ENCODE measurements at regions not wholly inside any gene's neighbourhood (a gene's known extent, or its start where the extent isn't known, plus 50 kb on each side); places are given as distances from the start of the nearest gene placed in this dataset.

- no peak for DNase-seq
Observed at GRCh38 chr13:103371271-103371670, 305.1 kb upstream of the SLC10A2 start.

GRCh38 chr13:103370790-103371189 lies 304.6 kb upstream of the SLC10A2 start:
- ATAC-seq (no peak), DNase-seq (no peak)
- Histone ChIP-seq H3K9me3 (no peaks in the 10 kb centered on the region), H3K27me3 (no peaks in the 10 kb centered on the region), H3K27ac (no peak overlapping the region), H3K36me3 (replicated peaks in 1 of 2; ENCODE audit: insufficient read depth in 1 of 2, low read depth in 2 of 2) (no peaks in the 10 kb centered on the region), H3K4me1 (no peaks in the 10 kb centered on the region), H3K4me3 (no peak overlapping the region)
- 46 to 55% methylated on average over 1 of the region's 1 CpG for WGBS, 2 donors
- intact Hi-C loops (cut with DNase I), result no loop called here
- no peak for TF ChIP-seq POLR2A (IDR thresholded peaks at IDR 0.05)
- no peak for TF ChIP-seq CTCF (IDR thresholded peaks at IDR 0.05)

More at GRCh38 chr13:103371271-103371670, 305.1 kb upstream of the SLC10A2 start:
- Histone ChIP-seq H3K4me3 (no peak overlapping the region), H3K36me3 (replicated peaks in 1 of 2; ENCODE audit: insufficient read depth in 1 of 2, low read depth in 2 of 2) (no peaks in the 10 kb centered on the region), H3K9me3 (no peaks in the 10 kb centered on the region), H3K27me3 (no peaks in the 10 kb centered on the region), H3K4me1 (no peaks in the 10 kb centered on the region), H3K27ac (no peak overlapping the region)
- intact Hi-C loops (cut with DNase I), result no loop called here
- ATAC-seq, result no peak
- no peak for TF ChIP-seq CTCF (IDR thresholded peaks at IDR 0.05)
- TF ChIP-seq POLR2A (IDR thresholded peaks at IDR 0.05), result no peak
- 44 to 52% methylated on average over 2 of the region's 2 CpGs for WGBS, 2 donors

- Histone ChIP-seq H3K9me3 (no peaks in the 10 kb centered on the region), H3K27ac (no peak overlapping the region), H3K4me1 (no peaks in the 10 kb centered on the region), H3K4me3 (no peak overlapping the region), H3K27me3 (no peaks in the 10 kb centered on the region), H3K36me3 (replicated peaks in 1 of 2; ENCODE audit: insufficient read depth in 1 of 2, low read depth in 2 of 2) (no peaks in the 10 kb centered on the region)
- WGBS, 2 donors, result 36 to 38% methylated on average over 6 of the region's 6 CpGs
- no peak for TF ChIP-seq POLR2A (IDR thresholded peaks at IDR 0.05)
- TF ChIP-seq CTCF (IDR thresholded peaks at IDR 0.05), result no peak
- ATAC-seq, result no peak
- intact Hi-C loops (cut with DNase I), result no loop called here
- DNase-seq, result no peak
Observed at GRCh38 chr13:103358255-103358932, 292.2 kb upstream of the SLC10A2 start.

GRCh38 chr13:103356226-103356864 lies 290.1 kb upstream of the SLC10A2 start:
- TF ChIP-seq CTCF (IDR thresholded peaks at IDR 0.05) (no peak), POLR2A (IDR thresholded peaks at IDR 0.05) (no peak)
- Histone ChIP-seq H3K27ac (no peak overlapping the region), H3K4me1 (no peaks in the 10 kb centered on the region), H3K27me3 (no peaks in the 10 kb centered on the region), H3K4me3 (no peak overlapping the region), H3K9me3 (no peaks in the 10 kb centered on the region), H3K36me3 (replicated peaks in 1 of 2; ENCODE audit: insufficient read depth in 1 of 2, low read depth in 2 of 2) (no peaks in the 10 kb centered on the region)
- no peak for ATAC-seq
- intact Hi-C loops (cut with DNase I), result no loop called here
- DNase-seq, result no peak
- 66 to 67% methylated on average over 6 of the region's 6 CpGs for WGBS, 2 donors

- Histone ChIP-seq H3K4me3 (no peak overlapping the region), H3K4me1 (peaks cover 8% of the 10 kb centered on the region), H3K9me3 (no peaks in the 10 kb centered on the region), H3K27me3 (no peaks in the 10 kb centered on the region), H3K36me3 (replicated peaks in 1 of 2; ENCODE audit: insufficient read depth in 1 of 2, low read depth in 2 of 2) (no peaks in the 10 kb centered on the region), H3K27ac (no peak overlapping the region)
- no peak for DNase-seq
- TF ChIP-seq CTCF (IDR thresholded peaks at IDR 0.05), result no peak
- no peak for TF ChIP-seq POLR2A (IDR thresholded peaks at IDR 0.05)
- WGBS, 2 donors, result 50 to 64% methylated on average over 2 of the region's 2 CpGs
- intact Hi-C loops (cut with DNase I), result no loop called here
- no peak for ATAC-seq
Observed at GRCh38 chr13:103354171-103354570, 288.0 kb upstream of the SLC10A2 start.
